HG02973 (cell line): ENCODE measurements at regions not wholly inside any gene's neighbourhood (a gene's known extent, or its start where the extent isn't known, plus 50 kb on each side); places are given as distances from the start of the nearest gene placed in this dataset.

Experiments
- ATAC-seq: cut with Tn5 transposase; IDR thresholded peaks from one replicate; pipeline ENCODE4 v1.9.1; 2021; ENCODE audit warnings: moderate library complexity; ENCODE audit not compliant: unreplicated experiment

- no peak for ATAC-seq
These were observed 482.1 kb upstream of the CITED2 start for GRCh38 chr6:139856562-139856961.

GRCh38 chr6:139855671-139856311, 481.3 kb upstream of the CITED2 start:
- ATAC-seq = no peak

- no peak for ATAC-seq
These were observed 479.0 kb upstream of the CITED2 start for GRCh38 chr6:139853302-139853992.

- ATAC-seq = no peak
These were observed 478.2 kb upstream of the CITED2 start for GRCh38 chr6:139852488-139853140.

GRCh38 chr6:139852067-139852466, 477.6 kb upstream of the CITED2 start:
- no peak for ATAC-seq

- no peak for ATAC-seq
These were observed 476.8 kb upstream of the CITED2 start for GRCh38 chr6:139851206-139851605.

GRCh38 chr6:139850512-139850911, 476.1 kb upstream of the CITED2 start:
- no peak for ATAC-seq

- no peak for ATAC-seq
These were observed 473.0 kb upstream of the CITED2 start for GRCh38 chr6:139847457-139847813.

GRCh38 chr6:139846538-139847456, 472.3 kb upstream of the CITED2 start:
- no peak for ATAC-seq

GRCh38 chr6:139844907-139845306, 470.5 kb upstream of the CITED2 start:
- ATAC-seq = no peak

GRCh38 chr6:139841794-139842215, 467.4 kb upstream of the CITED2 start:
- peak; percentile 57 for ATAC-seq

- ATAC-seq = no peak
These were observed 465.2 kb upstream of the CITED2 start for GRCh38 chr6:139839506-139840156.

- ATAC-seq = no peak
These were observed 459.8 kb upstream of the CITED2 start for GRCh38 chr6:139834232-139834631.

- ATAC-seq = no peak
These were observed 459.1 kb upstream of the CITED2 start for GRCh38 chr6:139833592-139833991.

- ATAC-seq = no peak
These were observed 458.3 kb upstream of the CITED2 start for GRCh38 chr6:139832493-139833305.

GRCh38 chr6:139829576-139829975, 455.1 kb upstream of the CITED2 start:
- no peak for ATAC-seq

GRCh38 chr6:139828751-139829519, 454.5 kb upstream of the CITED2 start:
- no peak for ATAC-seq

GRCh38 chr6:139825935-139826374, 451.5 kb upstream of the CITED2 start:
- ATAC-seq = no peak

GRCh38 chr6:139824864-139825263, 450.4 kb upstream of the CITED2 start:
- ATAC-seq = no peak
